IPS DF 6.9 (cell line): ENCODE measurements at regions not wholly inside any gene's neighbourhood (a gene's known extent, or its start where the extent isn't known, plus 50 kb on each side); places are given as distances from the start of the nearest gene placed in this dataset.

Source experiments
- DNase-seq: peaks from one replicate; pipeline ENCODE4 v3.0.0-alpha.2; 2013; ENCODE audit warnings: low read depth, low spot score
- H3K27ac ChIP-seq: one replicate; pipeline ENCODE4 v1.5.1; 2013; ENCODE audit warnings: low read length, control low read depth
- H3K27me3 ChIP-seq: 2 replicates; pipeline ENCODE4 v1.6.1; 2013; ENCODE audit warnings: mild to moderate bottlenecking, low read length; ENCODE audit not compliant: control insufficient read depth, insufficient read depth
- H3K36me3 ChIP-seq: 2 replicates; pipeline ENCODE4 v1.6.1; 2013; ENCODE audit warnings: low read length; ENCODE audit not compliant: control insufficient read depth, insufficient read depth
- H3K4me1 ChIP-seq: 2 replicates; pipeline ENCODE4 v1.6.1; 2013; ENCODE audit warnings: low read length; ENCODE audit not compliant: control insufficient read depth, insufficient read depth
- H3K4me3 ChIP-seq: 2 replicates; pipeline ENCODE4 v1.5.1; 2013; ENCODE audit warnings: mild to moderate bottlenecking, low read length
- H3K9me3 ChIP-seq: 2 replicates; pipeline ENCODE4 v1.6.1; 2013; ENCODE audit warnings: low read length, inconsistent platforms; ENCODE audit not compliant: control insufficient read depth, insufficient read depth
- WGBS: extraction: QIAGEN DNeasy Blood & Tissue Kit; methylation state at CpG from one replicate; pipeline ENCODE4 v1.1.7; 2013; ENCODE audit warnings: mixed read lengths, missing lambda C conversion rate; ENCODE audit not compliant: insufficient read length, insufficient coverage; 5-methylcytosine and 5-hydroxymethylcytosine counted together

GRCh38 chr13:106835477-106835876 lies 267.5 kb upstream of the ARGLU1 start:
- Histone ChIP-seq H3K4me1 (no peaks in the 10 kb centered on the region; the same call in 1 of the 2 replicates), H3K4me3 (no peak overlapping the region), H3K36me3 (no peaks in the 10 kb centered on the region), H3K27me3 (no peaks in the 10 kb centered on the region), H3K27ac (no peak overlapping the region), H3K9me3 (peaks cover 2% of the 10 kb centered on the region; the same call in 1 of the 2 replicates)
- WGBS: no CpG with 5 or more reads among the region's 1 CpG
- DNase-seq: no peak

- no CpG with 5 or more reads among the region's 8 CpGs for WGBS
- no peak for DNase-seq
- no peak overlapping the region for H3K27ac ChIP-seq
- H3K9me3 ChIP-seq: no peaks in the 10 kb centered on the region
- no peaks in the 10 kb centered on the region for H3K27me3 ChIP-seq
- H3K4me1 ChIP-seq: no peaks in the 10 kb centered on the region
- no peak overlapping the region for H3K4me3 ChIP-seq
- H3K36me3 ChIP-seq: no peaks in the 10 kb centered on the region
These were observed 254.0 kb upstream of the ARGLU1 start for GRCh38 chr13:106821979-106822378.

GRCh38 chr13:106819413-106820180 lies 251.7 kb upstream of the ARGLU1 start:
- DNase-seq: no peak
- no CpG with 5 or more reads among the region's 6 CpGs for WGBS
- no peak overlapping the region for H3K27ac ChIP-seq
- H3K4me3 ChIP-seq: no peak overlapping the region
- no peaks in the 10 kb centered on the region for H3K9me3 ChIP-seq
- no peaks in the 10 kb centered on the region for H3K4me1 ChIP-seq
- H3K36me3 ChIP-seq: no peaks in the 10 kb centered on the region
- H3K27me3 ChIP-seq: no peaks in the 10 kb centered on the region

- H3K27me3 ChIP-seq: no peaks in the 10 kb centered on the region
- H3K27ac ChIP-seq: no peak overlapping the region
- no peaks in the 10 kb centered on the region for H3K4me1 ChIP-seq
- H3K4me3 ChIP-seq: no peak overlapping the region
- no peak for DNase-seq
- H3K36me3 ChIP-seq: no peaks in the 10 kb centered on the region
- no peaks in the 10 kb centered on the region for H3K9me3 ChIP-seq
- WGBS: no CpG with 5 or more reads among the region's 3 CpGs
These were observed 251.0 kb upstream of the ARGLU1 start for GRCh38 chr13:106818971-106819370.

- WGBS: no CpG with 5 or more reads among the region's 1 CpG
- Histone ChIP-seq H3K9me3 (no peaks in the 10 kb centered on the region), H3K27me3 (no peaks in the 10 kb centered on the region), H3K36me3 (no peaks in the 10 kb centered on the region), H3K4me1 (no peaks in the 10 kb centered on the region), H3K4me3 (no peak overlapping the region), H3K27ac (no peak overlapping the region)
- no peak for DNase-seq
These were observed 247.6 kb upstream of the ARGLU1 start for GRCh38 chr13:106815545-106815944.

DNA sequence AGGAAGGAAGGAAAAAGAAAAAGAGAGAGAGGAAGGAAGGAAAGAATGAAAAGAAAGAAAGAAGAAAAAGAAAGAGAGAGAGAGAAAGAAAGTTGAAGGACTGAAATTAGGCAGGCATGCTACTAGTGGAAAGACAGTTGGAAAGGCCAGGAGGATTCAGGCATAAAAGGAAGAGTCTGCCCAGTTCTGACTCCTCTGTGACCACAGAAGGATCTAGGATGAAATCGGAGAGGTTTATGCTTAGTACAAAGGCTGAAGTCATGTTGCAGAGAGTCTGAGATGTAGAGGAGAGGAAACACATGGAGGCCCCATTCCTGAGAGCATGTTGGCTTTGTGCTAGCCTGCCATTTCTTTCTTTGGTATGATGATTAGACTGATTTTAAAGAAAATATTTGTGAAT lies 246.5 kb upstream of the ARGLU1 start:
- no peaks in the 10 kb centered on the region for H3K27me3 ChIP-seq
- no peak overlapping the region for H3K27ac ChIP-seq
- no peaks in the 10 kb centered on the region for H3K9me3 ChIP-seq
- WGBS: no CpG with 5 or more reads among the region's 1 CpG
- no peak for DNase-seq
- H3K36me3 ChIP-seq: no peaks in the 10 kb centered on the region
- H3K4me3 ChIP-seq: no peak overlapping the region
- H3K4me1 ChIP-seq: no peaks in the 10 kb centered on the region

GRCh38 chr13:106810069-106810468 lies 242.1 kb upstream of the ARGLU1 start:
- no peak for DNase-seq
- WGBS: no CpG with 5 or more reads among the region's 3 CpGs

GRCh38 chr13:106804991-106805390 lies 237.1 kb upstream of the ARGLU1 start:
- Histone ChIP-seq H3K4me3 (no peak overlapping the region), H3K4me1 (no peaks in the 10 kb centered on the region; the same call in 1 of the 2 replicates), H3K36me3 (no peaks in the 10 kb centered on the region), H3K9me3 (no peaks in the 10 kb centered on the region), H3K27ac (no peak overlapping the region), H3K27me3 (no peaks in the 10 kb centered on the region)
- no peak for DNase-seq
- no CpG with 5 or more reads among the region's 3 CpGs for WGBS

More at GRCh38 chr13:106810069-106810468, 242.1 kb upstream of the ARGLU1 start:
- no peaks in the 10 kb centered on the region for H3K27me3 ChIP-seq
- H3K9me3 ChIP-seq: no peaks in the 10 kb centered on the region
- H3K36me3 ChIP-seq: no peaks in the 10 kb centered on the region
- no peaks in the 10 kb centered on the region; the same call in 1 of the 2 replicates for H3K4me1 ChIP-seq
- H3K4me3 ChIP-seq: no peak overlapping the region
- H3K27ac ChIP-seq: no peak overlapping the region

DNA sequence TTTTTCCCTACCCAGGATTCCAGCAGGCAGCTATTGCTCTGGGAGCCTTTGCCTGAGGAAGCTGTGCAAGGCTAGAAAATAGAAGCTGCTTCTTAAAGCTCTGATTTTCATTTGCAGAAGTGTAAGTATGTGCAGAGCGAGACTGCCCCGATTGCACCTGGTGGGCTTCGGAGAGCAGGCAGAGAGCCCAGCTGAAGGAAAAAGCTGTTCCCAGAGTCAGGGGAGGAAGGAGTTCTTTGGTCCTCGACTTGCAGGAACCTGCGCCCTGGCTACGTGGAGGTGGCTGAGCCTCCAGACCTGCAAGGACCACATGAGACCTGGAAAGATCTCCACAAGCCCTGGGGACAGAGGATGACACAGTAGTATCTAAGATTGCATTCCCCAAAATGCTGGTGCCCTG lies 235.0 kb upstream of the ARGLU1 start:
- no peaks in the 10 kb centered on the region for H3K9me3 ChIP-seq
- no peak overlapping the region for H3K4me3 ChIP-seq
- WGBS: no CpG with 5 or more reads among the region's 6 CpGs
- H3K4me1 ChIP-seq: peaks cover 3% of the 10 kb centered on the region; the same call in 1 of the 2 replicates
- no peaks in the 10 kb centered on the region for H3K36me3 ChIP-seq
- H3K27ac ChIP-seq: no peak overlapping the region
- peaks cover 3% of the 10 kb centered on the region; the same call in 1 of the 2 replicates for H3K27me3 ChIP-seq
- DNase-seq: no peak

DNA sequence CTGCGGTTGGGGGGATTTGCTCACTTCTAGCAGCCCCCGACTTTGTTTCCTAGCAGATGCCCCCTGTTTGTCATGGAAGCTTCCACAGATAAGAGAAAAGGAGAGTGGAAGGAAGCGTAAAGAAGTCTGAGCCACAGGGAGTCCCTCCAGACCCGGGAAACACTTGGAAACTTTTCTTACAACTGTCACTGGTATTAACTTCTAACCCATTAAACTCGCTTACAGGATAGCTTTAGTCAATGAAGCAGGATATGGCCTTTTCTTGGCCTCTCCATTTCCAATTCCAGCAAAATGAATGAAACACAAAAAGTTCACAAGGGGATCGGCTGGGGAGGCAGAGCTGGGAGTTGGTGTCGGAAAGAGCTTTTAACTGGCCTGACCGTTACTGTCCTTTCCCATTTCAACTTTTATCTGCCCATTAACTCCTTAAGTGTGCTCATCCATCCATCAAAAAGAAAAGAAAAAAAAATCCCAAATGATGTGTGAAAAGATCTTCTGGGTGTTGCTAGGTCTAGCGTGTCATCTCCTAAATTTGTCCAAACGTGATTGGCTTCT lies 231.9 kb upstream of the ARGLU1 start:
- no peaks in the 10 kb centered on the region for H3K36me3 ChIP-seq
- H3K27ac ChIP-seq: no peak overlapping the region
- H3K27me3 ChIP-seq: peaks cover 3% of the 10 kb centered on the region; the same call in 1 of the 2 replicates
- DNase-seq: no peak
- H3K9me3 ChIP-seq: no peaks in the 10 kb centered on the region
- no CpG with 5 or more reads among the region's 10 CpGs for WGBS
- peaks cover 3% of the 10 kb centered on the region; the same call in 1 of the 2 replicates for H3K4me1 ChIP-seq
- H3K4me3 ChIP-seq: no peak overlapping the region
